ENCODE measurements at regions not wholly inside any gene's neighbourhood (a gene's known extent, or its start where the extent isn't known, plus 50 kb on each side); places are given as distances from the start of the nearest gene placed in this dataset.

DNA sequence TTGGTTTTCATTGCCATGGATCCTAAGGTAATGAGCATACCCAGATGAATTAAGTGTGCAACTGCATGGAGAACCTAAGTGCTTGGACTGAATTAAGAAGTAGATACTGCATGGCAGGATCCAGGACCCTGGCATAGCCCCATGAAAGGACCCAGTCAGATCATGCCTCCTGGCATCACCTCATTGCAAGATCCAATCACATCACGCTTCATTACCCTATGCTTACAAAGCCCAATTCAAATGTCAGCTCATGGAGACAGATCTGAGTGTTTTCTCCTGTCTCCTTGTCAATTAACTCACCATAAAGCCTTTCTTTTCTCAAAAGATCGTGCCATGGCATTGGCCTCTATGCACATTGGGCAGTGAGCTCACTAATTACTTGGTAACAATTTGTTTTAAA lies 519.8 kb upstream of the ZNF804A start:
- TF ChIP-seq TEAD4 (IDR thresholded peaks at IDR 0.05): no peak
- TF ChIP-seq TAF1 (IDR thresholded peaks at IDR 0.05; ENCODE audit: low read depth): no peak
- TF ChIP-seq, protein P1, sequence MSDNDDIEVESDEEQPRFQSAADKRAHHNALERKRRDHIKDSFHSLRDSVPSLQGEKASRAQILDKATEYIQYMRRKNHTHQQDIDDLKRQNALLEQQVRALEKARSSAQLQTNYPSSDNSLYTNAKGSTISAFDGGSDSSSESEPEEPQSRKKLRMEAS (IDR thresholded peaks at IDR 0.05): no peak
- no peak for TF ChIP-seq TCF12 (IDR thresholded peaks at IDR 0.05; ENCODE audit: low read depth)
- no peak for TF ChIP-seq EGR1 (IDR thresholded peaks at IDR 0.05)
- TF ChIP-seq CREB1 (IDR thresholded peaks at IDR 0.05; ENCODE audit: low read depth): no peak
- TF ChIP-seq EP300 (IDR thresholded peaks at IDR 0.05; ENCODE audit: borderline replicate concordance): no peak
- no peak for TF ChIP-seq NFIC (IDR thresholded peaks at IDR 0.05)
- TF ChIP-seq FOXM1 (IDR thresholded peaks at IDR 0.05; ENCODE audit: borderline replicate concordance, low read depth): no peak

DNA sequence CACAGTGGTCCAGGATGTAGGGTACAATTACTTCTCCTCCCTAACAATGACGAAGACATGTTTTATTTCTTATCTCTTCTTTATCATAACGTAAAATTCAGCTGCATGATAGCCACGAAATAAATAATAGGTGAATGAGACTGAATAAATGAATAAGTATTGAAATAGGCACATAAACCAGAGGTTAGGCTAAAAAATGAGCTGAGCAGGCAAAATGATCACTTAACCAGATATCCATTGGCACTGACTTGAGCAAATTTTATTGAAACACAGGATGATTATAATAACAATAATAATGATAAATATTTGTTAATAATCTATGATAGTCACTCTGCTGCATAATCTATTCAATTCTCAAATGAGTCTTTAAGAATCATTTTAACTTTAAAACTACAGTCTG lies 506.9 kb upstream of the ZNF804A start:
- TF ChIP-seq TEAD4 (IDR thresholded peaks at IDR 0.05) (no peak), ZBTB7A (IDR thresholded peaks at IDR 0.05; ENCODE audit: low read depth) (no peak), YY1 (IDR thresholded peaks at IDR 0.05; ENCODE audit: low read depth) (no peak), CREB1 (IDR thresholded peaks at IDR 0.05; ENCODE audit: low read depth) (no peak), EGR1 (IDR thresholded peaks at IDR 0.05) (no peak), TCF12 (IDR thresholded peaks at IDR 0.05; ENCODE audit: low read depth) (no peak), EP300 (IDR thresholded peaks at IDR 0.05; ENCODE audit: borderline replicate concordance) (no peak), FOXM1 (IDR thresholded peaks at IDR 0.05; ENCODE audit: borderline replicate concordance, low read depth) (no peak), CEBPB (IDR thresholded peaks at IDR 0.05) (no peak), TAF1 (IDR thresholded peaks at IDR 0.05; ENCODE audit: low read depth) (no peak), RAD21 (IDR thresholded peaks at IDR 0.05; ENCODE audit: low read depth) (no peak), NFIC (IDR thresholded peaks at IDR 0.05) (no peak)
- TF ChIP-seq, protein P1 (IDR thresholded peaks at IDR 0.05): no peak
- TF ChIP-seq, protein P2, sequence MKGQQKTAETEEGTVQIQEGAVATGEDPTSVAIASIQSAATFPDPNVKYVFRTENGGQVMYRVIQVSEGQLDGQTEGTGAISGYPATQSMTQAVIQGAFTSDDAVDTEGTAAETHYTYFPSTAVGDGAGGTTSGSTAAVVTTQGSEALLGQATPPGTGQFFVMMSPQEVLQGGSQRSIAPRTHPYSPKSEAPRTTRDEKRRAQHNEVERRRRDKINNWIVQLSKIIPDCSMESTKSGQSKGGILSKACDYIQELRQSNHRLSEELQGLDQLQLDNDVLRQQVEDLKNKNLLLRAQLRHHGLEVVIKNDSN (IDR thresholded peaks at IDR 0.05): no peak
- TF ChIP-seq, protein P3, sequence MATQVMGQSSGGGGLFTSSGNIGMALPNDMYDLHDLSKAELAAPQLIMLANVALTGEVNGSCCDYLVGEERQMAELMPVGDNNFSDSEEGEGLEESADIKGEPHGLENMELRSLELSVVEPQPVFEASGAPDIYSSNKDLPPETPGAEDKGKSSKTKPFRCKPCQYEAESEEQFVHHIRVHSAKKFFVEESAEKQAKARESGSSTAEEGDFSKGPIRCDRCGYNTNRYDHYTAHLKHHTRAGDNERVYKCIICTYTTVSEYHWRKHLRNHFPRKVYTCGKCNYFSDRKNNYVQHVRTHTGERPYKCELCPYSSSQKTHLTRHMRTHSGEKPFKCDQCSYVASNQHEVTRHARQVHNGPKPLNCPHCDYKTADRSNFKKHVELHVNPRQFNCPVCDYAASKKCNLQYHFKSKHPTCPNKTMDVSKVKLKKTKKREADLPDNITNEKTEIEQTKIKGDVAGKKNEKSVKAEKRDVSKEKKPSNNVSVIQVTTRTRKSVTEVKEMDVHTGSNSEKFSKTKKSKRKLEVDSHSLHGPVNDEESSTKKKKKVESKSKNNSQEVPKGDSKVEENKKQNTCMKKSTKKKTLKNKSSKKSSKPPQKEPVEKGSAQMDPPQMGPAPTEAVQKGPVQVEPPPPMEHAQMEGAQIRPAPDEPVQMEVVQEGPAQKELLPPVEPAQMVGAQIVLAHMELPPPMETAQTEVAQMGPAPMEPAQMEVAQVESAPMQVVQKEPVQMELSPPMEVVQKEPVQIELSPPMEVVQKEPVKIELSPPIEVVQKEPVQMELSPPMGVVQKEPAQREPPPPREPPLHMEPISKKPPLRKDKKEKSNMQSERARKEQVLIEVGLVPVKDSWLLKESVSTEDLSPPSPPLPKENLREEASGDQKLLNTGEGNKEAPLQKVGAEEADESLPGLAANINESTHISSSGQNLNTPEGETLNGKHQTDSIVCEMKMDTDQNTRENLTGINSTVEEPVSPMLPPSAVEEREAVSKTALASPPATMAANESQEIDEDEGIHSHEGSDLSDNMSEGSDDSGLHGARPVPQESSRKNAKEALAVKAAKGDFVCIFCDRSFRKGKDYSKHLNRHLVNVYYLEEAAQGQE (IDR thresholded peaks at IDR 0.05; ENCODE audit: low read depth): no peak

DNA sequence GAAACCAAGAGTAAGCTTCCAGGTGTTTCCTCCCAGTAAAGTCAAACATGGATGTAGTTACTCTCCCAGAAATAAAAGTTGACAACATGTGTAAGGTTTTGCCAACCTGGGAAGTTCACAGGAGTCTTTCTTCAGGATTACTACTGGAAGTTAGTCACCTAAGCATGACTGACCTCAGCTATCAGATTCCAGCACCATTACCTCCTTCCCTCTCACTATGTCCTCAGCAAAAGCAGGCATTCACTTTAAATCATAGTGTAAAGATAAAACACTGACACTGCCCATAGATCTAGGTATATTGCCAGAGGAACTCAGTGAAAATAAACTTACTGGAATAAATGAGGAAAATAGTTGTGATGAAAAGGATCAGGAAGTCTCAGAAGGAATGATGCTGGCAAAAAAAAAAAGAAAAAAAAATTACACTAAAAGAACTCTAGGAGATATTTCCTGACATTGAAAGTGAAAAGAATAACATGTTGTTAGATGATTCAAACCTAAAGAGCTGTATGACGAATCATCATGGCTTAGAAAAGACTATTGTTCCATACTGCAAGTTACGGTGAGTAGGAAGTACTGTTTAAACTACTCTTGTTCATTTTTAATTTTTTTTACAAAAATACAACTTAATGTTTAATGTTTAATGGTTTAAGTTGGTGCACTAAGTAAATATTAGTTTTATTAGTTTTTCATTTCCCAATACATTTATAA lies 484.5 kb upstream of the ZNF804A start:
- TF ChIP-seq, protein P2 (IDR thresholded peaks at IDR 0.05): no peak
- TF ChIP-seq CREB1 (IDR thresholded peaks at IDR 0.05; ENCODE audit: low read depth) (no peak), EP300 (IDR thresholded peaks at IDR 0.05; ENCODE audit: borderline replicate concordance) (no peak), TAF1 (IDR thresholded peaks at IDR 0.05; ENCODE audit: low read depth) (no peak), NFIC (IDR thresholded peaks at IDR 0.05) (no peak), CEBPB (IDR thresholded peaks at IDR 0.05) (no peak), EGR1 (IDR thresholded peaks at IDR 0.05) (no peak), TEAD4 (IDR thresholded peaks at IDR 0.05) (no peak), FOXM1 (IDR thresholded peaks at IDR 0.05; ENCODE audit: borderline replicate concordance, low read depth) (no peak), RAD21 (IDR thresholded peaks at IDR 0.05; ENCODE audit: low read depth) (no peak)
- TF ChIP-seq, protein P1 (IDR thresholded peaks at IDR 0.05): no peak

DNA sequence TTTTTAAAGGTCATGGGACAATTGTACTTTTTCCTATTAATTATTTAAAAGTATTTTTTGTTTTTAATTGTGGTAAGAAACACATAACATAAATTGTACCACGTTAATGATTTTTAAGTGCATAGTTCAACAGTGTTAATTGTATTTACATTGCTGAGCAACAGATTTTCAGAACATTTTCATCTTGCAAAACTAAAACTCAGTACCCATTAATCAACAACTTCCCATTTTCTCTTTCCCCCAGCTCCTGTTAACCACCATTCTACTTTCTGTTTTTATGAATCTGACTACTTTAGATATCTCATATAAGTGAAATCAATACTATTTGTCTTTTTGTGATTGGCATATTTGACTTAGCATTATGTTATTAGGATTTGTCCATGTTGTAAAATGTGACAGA lies 483.9 kb upstream of the ZNF804A start:
- TF ChIP-seq EGR1 (IDR thresholded peaks at IDR 0.05) (no peak), RAD21 (IDR thresholded peaks at IDR 0.05; ENCODE audit: low read depth) (no peak), TAF1 (IDR thresholded peaks at IDR 0.05; ENCODE audit: low read depth) (no peak), EP300 (IDR thresholded peaks at IDR 0.05; ENCODE audit: borderline replicate concordance) (no peak), TEAD4 (IDR thresholded peaks at IDR 0.05) (no peak), CEBPB (IDR thresholded peaks at IDR 0.05) (no peak), NFIC (IDR thresholded peaks at IDR 0.05) (no peak), FOXM1 (IDR thresholded peaks at IDR 0.05; ENCODE audit: borderline replicate concordance, low read depth) (no peak), CREB1 (IDR thresholded peaks at IDR 0.05; ENCODE audit: low read depth) (no peak), TCF12 (IDR thresholded peaks at IDR 0.05; ENCODE audit: low read depth) (no peak)
- TF ChIP-seq, protein P2 (IDR thresholded peaks at IDR 0.05): no peak
- TF ChIP-seq, protein P1 (IDR thresholded peaks at IDR 0.05): no peak
- TF ChIP-seq, protein P3 (IDR thresholded peaks at IDR 0.05; ENCODE audit: low read depth): no peak
